SK-N-SH (cell line): ENCODE measurements at regions not wholly inside any gene's neighbourhood (a gene's known extent, or its start where the extent isn't known, plus 50 kb on each side); places are given as distances from the start of the nearest gene placed in this dataset.

Source experiments
- CTCF ChIP-seq: fragments of 200-600 bp; sonication (generic); IDR thresholded peaks from 2 replicates; pipeline ENCODE4 v1.6.1; 2017; ENCODE audit warnings: antibody characterized with exemption, mild to moderate bottlenecking, moderate library complexity
- EP300 ChIP-seq, 2 experiments: IDR thresholded peaks; 2 replicates each; pipeline versions ENCODE4 v1.4.0 to v1.6.1; 2012; ENCODE audit warnings: borderline replicate concordance in 1 of 2, low read depth in 1 of 2, low read length in 1 of 2
- EZH2phosphoT487 ChIP-seq: fragments of 200-600 bp; sonication (generic); IDR thresholded peaks from 2 replicates; pipeline ENCODE4 v1.6.1; 2017; ENCODE audit warnings: low read depth, mixed run types, mild to moderate bottlenecking, antibody characterized with exemption, moderate library complexity, borderline replicate concordance
- FOSL2 ChIP-seq: IDR thresholded peaks from 2 replicates; pipeline ENCODE4 v1.4.0; 2012; ENCODE audit warnings: low read depth, mild to moderate bottlenecking, moderate library complexity, borderline replicate concordance
- FOXM1 ChIP-seq: IDR thresholded peaks from 2 replicates; pipeline ENCODE4 v1.4.0; 2012; ENCODE audit warnings: low read depth, mild to moderate bottlenecking
- GABPA ChIP-seq: IDR thresholded peaks from 2 replicates; pipeline ENCODE4 v1.4.0; 2012; ENCODE audit warnings: low read depth, mild to moderate bottlenecking
- RAD21 ChIP-seq: IDR thresholded peaks from 2 replicates; pipeline ENCODE4 v1.6.1; 2012; ENCODE audit warnings: mild to moderate bottlenecking, low read length
- RCOR1 ChIP-seq: fragments of 150-350 bp; IDR thresholded peaks from 2 replicates; pipeline ENCODE4 v1.6.1; 2017; ENCODE audit warnings: antibody characterized with exemption, low read length
- RFX5 ChIP-seq: IDR thresholded peaks from 2 replicates; pipeline ENCODE4 v1.6.1; 2012; ENCODE audit warnings: mild to moderate bottlenecking, improper control_type of control experiment, low read length
- TCF12 ChIP-seq: IDR thresholded peaks from 2 replicates; pipeline ENCODE4 v1.4.0; 2012
- USF1 ChIP-seq: IDR thresholded peaks from 2 replicates; pipeline ENCODE4 v1.4.0; 2012; ENCODE audit warnings: low read depth, borderline replicate concordance

GRCh38 chr4:128603081-128603480 lies 206.4 kb upstream of the JADE1 start:
- TF ChIP-seq EZH2phosphoT487 (no peak), CTCF (no peak), RFX5 (no peak), EP300 (IDR thresholded peaks at IDR 0.05; ENCODE audit: borderline replicate concordance in 1 of 2, low read depth in 1 of 2, low read length in 1 of 2) (no peak), FOXM1 (no peak), FOSL2 (no peak), USF1 (no peak), TCF12 (no peak), GABPA (no peak), RAD21 (no peak), RCOR1 (no peak)
